HG03520 (cell line): ENCODE measurements at regions not wholly inside any gene's neighbourhood (a gene's known extent, or its start where the extent isn't known, plus 50 kb on each side); places are given as distances from the start of the nearest gene placed in this dataset.
"Not testable (repeated sequence)": the region's sequence is repeated elsewhere in the genome, so short reads cannot be mapped to it uniquely, and the experiment has no call there.

Experiments used
- ATAC-seq: cut with Tn5 transposase; IDR thresholded peaks from one replicate; pipeline ENCODE4 v1.9.1; 2021; ENCODE audit warnings: mild to moderate bottlenecking, moderate library complexity; ENCODE audit not compliant: unreplicated experiment

GRCh38 chr5:89869346-89869745 is 540.2 kb downstream of the CETN3 start:
- ATAC-seq, result no peak

GRCh38 chr5:89866410-89866809 is 543.1 kb downstream of the CETN3 start:
- no peak for ATAC-seq

- ATAC-seq, result no peak
Measured at GRCh38 chr5:89864941-89865340, 544.6 kb downstream of the CETN3 start.

- ATAC-seq, result no peak
Measured at GRCh38 chr5:89857790-89858189, 551.8 kb downstream of the CETN3 start.

- no peak for ATAC-seq
Measured at GRCh38 chr5:89855417-89855816, 554.1 kb downstream of the CETN3 start.

- ATAC-seq, result no peak
Measured at GRCh38 chr5:89851911-89852310, 557.6 kb downstream of the CETN3 start.

- no peak for ATAC-seq
Measured at GRCh38 chr5:89850513-89850865, 559.1 kb downstream of the CETN3 start.

- no peak for ATAC-seq
Measured at GRCh38 chr5:89849830-89850512, 559.6 kb downstream of the CETN3 start.

GRCh38 chr5:89847743-89848142 is 561.8 kb downstream of the CETN3 start:
- ATAC-seq, result no peak

GRCh38 chr5:89844548-89844947 is 565.0 kb downstream of the CETN3 start:
- ATAC-seq, result no peak

GRCh38 chr5:89842531-89842930 is 567.0 kb downstream of the CETN3 start:
- ATAC-seq, result no peak

- no peak for ATAC-seq
Measured at GRCh38 chr5:89840906-89841305, 568.6 kb downstream of the CETN3 start.

- no peak for ATAC-seq
Measured at GRCh38 chr5:89830691-89831090, 578.9 kb downstream of the CETN3 start.

GRCh38 chr5:89827960-89828359 is 581.6 kb downstream of the CETN3 start:
- ATAC-seq, result no peak

GRCh38 chr5:89827359-89827758 is 582.2 kb downstream of the CETN3 start:
- ATAC-seq, result no peak

- ATAC-seq, result no peak
Measured at GRCh38 chr5:89826938-89827337, 582.6 kb downstream of the CETN3 start.

- no peak for ATAC-seq
Measured at GRCh38 chr5:89823046-89823445, 586.5 kb downstream of the CETN3 start.

GRCh38 chr5:89817841-89818240 is 591.7 kb downstream of the CETN3 start:
- no peak for ATAC-seq

- ATAC-seq, result no peak
Measured at GRCh38 chr5:89816038-89816437, 593.5 kb downstream of the CETN3 start.

GRCh38 chr5:89800735-89801134 is 608.8 kb downstream of the CETN3 start:
- ATAC-seq, result not testable (repeated sequence)

GRCh38 chr5:89794504-89794903 is 615.1 kb downstream of the CETN3 start:
- ATAC-seq, result not testable (repeated sequence)

- ATAC-seq, result not testable (repeated sequence)
Measured at GRCh38 chr5:89779734-89780133, 629.8 kb downstream of the CETN3 start.

- no peak for ATAC-seq
Measured at GRCh38 chr5:89777758-89778157, 631.8 kb downstream of the CETN3 start.
